GM19240 (cell line): ENCODE measurements at regions not wholly inside any gene's neighbourhood (a gene's known extent, or its start where the extent isn't known, plus 50 kb on each side); places are given as distances from the start of the nearest gene placed in this dataset.

ENCODE experiments used
- DNase-seq: peaks from one replicate; pipeline ENCODE4 v3.0.0; 2011; ENCODE audit warnings: low spot score; ENCODE audit not compliant: insufficient read length

DNA sequence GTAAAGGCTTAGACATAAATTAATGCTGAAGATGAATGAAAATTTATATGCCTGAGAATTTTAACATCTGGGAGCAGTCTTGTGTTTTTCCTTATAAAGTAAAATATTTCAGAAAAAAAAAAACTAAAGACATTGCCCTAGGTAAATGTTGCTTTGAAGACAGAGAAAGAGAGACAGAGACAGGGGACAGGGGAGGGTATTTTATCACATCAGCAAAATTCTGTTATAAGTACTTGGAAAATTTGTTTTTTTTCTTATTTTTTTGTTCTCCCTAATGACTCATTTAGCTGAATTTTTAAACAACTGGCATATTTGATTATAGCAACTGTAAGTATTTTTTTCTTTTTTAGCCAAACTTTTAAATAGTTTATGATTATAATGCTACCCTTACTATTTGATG is 1540.6 kb upstream of the GBE1 start:
- DNase-seq: no peak

DNA sequence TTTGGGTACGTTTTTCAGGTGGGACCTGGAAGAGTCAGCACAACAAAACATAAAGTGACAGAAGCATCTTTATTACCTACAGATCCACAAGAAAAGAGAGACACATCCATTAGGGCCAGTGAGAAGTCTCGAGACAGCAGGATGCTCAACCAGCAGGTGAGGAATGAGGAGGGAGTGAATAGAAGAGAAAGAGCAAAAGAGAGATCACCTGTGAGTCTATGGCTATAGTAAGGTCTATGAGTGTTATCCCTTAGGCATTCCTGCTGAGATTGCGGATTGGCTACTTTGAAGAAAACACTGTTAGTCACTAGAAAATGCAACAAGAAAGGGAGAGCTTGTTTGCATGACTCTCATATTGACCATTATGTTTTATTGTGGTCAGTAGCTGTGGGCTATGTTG is 1556.2 kb upstream of the GBE1 start:
- DNase-seq: no peak

DNA sequence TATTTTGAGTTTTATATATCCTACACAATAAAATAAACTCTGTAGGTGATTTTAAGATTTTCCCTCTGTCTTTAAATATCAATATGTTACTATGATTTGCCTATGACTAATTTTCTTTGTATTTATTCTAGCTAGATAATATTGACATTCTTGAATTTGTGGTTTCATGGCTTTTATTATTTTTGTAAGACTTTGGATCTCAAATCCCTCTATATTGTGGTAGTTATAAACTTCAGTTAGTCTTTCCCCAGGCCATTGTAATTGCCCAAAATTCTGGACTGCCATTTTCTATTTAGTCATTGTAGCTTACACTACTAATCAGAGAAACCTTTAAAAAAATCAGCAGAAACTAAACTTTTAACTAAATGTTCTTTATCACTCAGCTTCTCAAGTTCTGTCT is 1559.3 kb upstream of the GBE1 start:
- no peak for DNase-seq

DNA sequence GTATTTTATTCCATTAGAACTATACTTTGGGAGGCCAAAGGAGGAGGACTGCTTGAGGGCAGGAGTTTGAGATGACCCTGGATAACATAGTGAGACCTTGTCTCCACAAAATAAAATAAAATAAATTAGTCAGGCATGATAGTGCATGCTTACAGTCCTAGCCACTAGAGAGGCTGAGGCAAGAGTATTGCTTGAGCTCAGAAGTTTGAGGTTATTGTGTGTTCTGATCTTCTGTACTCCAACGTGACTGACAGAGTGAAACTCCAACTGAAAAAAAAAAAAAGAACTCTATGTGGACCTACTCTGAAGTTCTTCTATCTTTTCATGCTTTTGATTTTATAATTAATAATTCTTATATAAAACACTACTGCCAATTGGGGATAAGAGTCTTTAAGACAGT is 1560.0 kb upstream of the GBE1 start:
- DNase-seq: no peak

- DNase-seq: no peak
Observed at GRCh38 chr3:83321891-83322290, 1560.4 kb upstream of the GBE1 start.

GRCh38 chr3:83354205-83354604 is 1592.8 kb upstream of the GBE1 start:
- DNase-seq: no peak

DNA sequence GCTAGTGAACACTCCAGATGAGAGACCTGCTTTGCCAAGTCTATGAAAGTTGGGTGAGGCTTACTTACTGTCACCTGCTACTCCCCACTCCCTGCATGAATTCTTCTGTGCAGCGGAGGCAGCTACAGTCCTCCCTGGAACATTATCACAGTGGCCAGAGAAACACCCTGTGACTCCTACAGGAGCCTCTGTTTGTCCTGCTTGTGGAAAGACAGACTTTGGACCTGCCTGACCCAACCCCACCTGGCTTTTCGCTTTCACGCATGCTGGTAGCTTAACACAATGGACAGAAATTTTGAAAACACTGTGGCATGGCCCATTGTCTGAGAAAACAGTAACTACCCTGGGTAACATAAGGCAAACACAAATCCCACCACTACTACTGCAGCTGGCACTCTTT is 1565.5 kb upstream of the CADM2 start:
- DNase-seq: no peak

- DNase-seq: no peak
Observed at GRCh38 chr3:83403927-83404326, 1554.9 kb upstream of the CADM2 start.

DNA sequence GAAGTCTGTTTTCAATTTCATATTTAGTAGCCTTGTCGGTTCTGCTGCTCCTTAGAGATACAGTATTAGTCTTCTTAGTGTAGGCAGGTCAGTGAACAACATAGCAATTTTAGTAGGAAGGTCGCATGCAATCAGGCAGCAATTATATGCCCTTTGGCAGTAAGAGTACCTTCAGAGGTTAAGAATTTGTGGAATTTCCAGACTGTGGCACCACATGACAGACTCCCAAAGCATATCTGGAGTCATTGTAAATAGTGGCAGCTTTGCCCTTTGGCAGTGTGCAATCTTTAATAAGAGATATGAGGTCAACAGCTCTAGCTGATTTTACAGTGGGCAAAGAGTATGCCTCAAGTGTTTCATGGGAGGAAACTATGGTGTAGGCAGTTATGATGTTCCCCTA is 1532.5 kb upstream of the CADM2 start:
- DNase-seq: no peak

- no peak for DNase-seq
Observed at GRCh38 chr3:83434880-83435587, 1523.8 kb upstream of the CADM2 start.

DNA sequence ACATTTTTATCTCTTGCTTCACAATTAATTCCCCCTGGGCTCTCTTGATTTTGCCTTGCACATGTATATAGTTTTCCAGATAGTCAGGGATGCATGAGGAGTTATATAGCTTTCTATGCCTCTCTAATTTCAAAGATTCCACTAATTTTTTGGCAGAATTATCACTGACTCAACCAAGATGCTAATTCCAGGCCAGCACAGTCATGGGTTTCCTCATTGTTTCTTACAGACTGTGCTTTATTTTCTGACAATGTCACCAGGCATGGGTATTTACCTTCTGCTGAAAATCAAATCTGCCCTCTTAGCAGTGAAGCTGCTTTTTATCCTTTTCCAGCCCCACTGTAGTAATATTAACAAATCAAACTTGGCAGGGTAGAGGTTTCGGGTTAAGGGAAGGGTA is 1520.6 kb upstream of the CADM2 start:
- no peak for DNase-seq

GRCh38 chr3:83453056-83453455 is 1505.7 kb upstream of the CADM2 start:
- DNase-seq: no peak

DNA sequence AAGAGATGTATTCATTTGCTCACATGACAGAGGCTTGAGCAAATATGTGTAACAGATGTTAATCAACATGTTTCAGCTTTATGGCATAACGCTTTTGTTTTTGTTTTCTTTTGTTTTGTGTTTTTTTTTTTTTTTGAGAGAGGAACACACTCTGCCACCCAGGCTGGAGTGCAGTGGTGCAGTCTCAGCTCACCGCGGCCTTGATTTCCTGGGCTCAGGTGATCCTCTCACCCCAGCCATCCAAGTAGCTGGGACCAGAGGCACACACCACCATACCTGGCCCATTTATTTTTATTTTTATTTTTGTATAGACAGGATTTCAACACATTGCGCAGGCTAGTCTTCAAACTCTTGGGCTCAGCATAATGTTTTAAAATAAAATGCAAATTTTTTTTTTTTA is 1504.4 kb upstream of the CADM2 start:
- DNase-seq: no peak

- DNase-seq: no peak
Observed at GRCh38 chr3:83457551-83457950, 1501.2 kb upstream of the CADM2 start.

DNA sequence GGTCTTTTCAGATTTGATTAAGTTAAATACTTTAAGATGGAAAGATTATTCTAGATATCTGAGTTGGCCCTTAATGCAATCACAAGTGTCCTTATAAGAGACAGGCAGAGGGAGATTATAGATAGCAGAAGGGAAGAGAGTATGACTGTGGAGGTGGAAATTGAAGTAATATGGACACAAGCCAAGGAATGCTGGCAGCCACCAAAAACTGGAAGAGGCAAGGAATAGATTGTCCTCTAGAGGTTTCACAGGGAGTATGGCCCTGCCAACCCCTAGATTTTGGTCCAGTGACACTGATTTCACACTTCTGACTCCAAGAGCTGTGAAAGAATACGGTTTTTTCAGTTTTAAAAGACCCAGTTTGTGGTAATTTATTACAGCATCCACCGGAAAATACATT is 1498.7 kb upstream of the CADM2 start:
- DNase-seq: no peak

DNA sequence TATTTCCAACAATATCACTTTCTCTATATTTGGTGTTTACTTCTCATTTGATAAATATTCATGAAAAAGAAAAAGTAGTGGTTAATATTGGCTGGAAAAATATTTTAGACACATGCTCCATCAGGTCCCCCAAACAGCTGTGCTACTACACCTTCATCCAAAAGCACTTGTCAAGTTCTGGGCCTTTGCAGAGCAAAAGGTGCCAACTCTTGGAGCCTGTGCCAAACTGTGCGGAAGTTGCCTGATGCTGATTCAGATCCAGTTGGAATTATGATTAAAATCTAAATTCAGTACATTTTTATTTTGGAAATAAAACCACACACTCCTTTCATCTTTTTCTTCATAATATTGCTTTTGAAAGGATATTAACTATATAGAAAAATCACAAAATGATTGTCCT is 1497.4 kb upstream of the CADM2 start:
- DNase-seq: no peak

DNA sequence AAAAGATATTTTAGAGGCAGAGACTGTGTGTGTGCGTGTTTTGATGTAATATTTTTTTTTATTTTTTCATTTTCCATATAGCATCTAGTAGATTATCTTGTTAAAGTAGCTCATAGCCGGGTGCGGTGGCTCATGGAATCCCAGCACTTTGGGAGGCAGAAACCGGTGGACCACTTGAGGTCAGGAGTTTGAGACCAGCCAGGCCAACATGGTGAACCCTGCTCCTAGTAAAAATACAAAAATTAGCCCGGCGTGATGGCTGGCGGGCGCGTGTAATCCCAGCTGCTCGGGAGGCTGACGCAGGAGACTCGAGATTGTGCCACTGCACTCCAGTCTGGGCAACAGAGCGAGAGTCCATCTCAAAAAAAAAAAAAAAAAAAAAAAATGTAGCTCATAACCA is 1481.2 kb upstream of the CADM2 start:
- no peak for DNase-seq

- DNase-seq: no peak
Observed at GRCh38 chr3:83482402-83483070, 1476.3 kb upstream of the CADM2 start.

DNA sequence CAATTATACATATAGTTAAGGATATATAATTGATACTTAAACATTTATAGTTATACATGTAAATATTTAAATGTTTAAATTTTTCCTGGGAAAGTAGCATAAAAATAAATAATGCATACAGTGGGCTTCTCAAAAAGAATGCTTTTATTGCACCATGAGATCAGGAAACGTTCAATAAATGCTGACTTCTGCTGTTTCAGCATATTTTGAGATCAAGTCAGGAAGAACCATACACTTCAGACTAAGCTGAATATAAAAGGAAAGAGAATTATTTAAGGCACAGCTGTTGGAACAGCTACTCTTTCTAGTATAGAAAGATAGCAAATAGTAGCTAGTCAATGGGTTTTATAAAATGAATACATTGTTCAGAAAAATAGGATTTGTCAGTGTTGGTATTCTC is 1462.3 kb upstream of the CADM2 start:
- DNase-seq: no peak

GRCh38 chr3:83498361-83499016 is 1460.3 kb upstream of the CADM2 start:
- DNase-seq: no peak

- DNase-seq: no peak
Observed at GRCh38 chr3:83500422-83500821, 1458.4 kb upstream of the CADM2 start.

GRCh38 chr3:83500931-83501330 is 1457.9 kb upstream of the CADM2 start:
- DNase-seq: no peak

GRCh38 chr3:83513051-83513450 is 1445.7 kb upstream of the CADM2 start:
- no peak for DNase-seq
